SH-SY5Y (cell line): ENCODE measurements at regions not wholly inside any gene's neighbourhood (a gene's known extent, or its start where the extent isn't known, plus 50 kb on each side); places are given as distances from the start of the nearest gene placed in this dataset.

Experiments
- GATA2 ChIP-seq: IDR thresholded peaks from 2 replicates; pipeline ENCODE4 v1.6.1; 2011; ENCODE audit warnings: mild to moderate bottlenecking, low read depth, low read length
- GATA3 ChIP-seq: IDR thresholded peaks from 2 replicates; pipeline ENCODE4 v1.6.1; 2011; ENCODE audit warnings: low read depth, mild to moderate bottlenecking, low read length, moderate library complexity

GRCh38 chr1:172863031-172863430 is 187.7 kb downstream of the TNFSF18 start:
- TF ChIP-seq GATA2, result no peak
- no peak for TF ChIP-seq GATA3
